MM.1S (cell line): ENCODE measurements at regions not wholly inside any gene's neighbourhood (a gene's known extent, or its start where the extent isn't known, plus 50 kb on each side); places are given as distances from the start of the nearest gene placed in this dataset.

Source experiments
- DNase-seq: peaks from one replicate; pipeline ENCODE4 v3.0.0-alpha.2; 2015
- H2AFZ ChIP-seq: fragments of 300-600 bp; sonication (generic); 2 replicates; pipeline ENCODE4 v1.6.0; 2016; ENCODE audit warnings: antibody characterized with exemption, low read length
- H3F3A ChIP-seq: fragments of 300-600 bp; sonication (generic); 2 replicates; pipeline ENCODE4 v1.6.1; 2016; ENCODE audit warnings: mild to moderate bottlenecking, antibody characterized with exemption, low read length, moderate library complexity, mixed read lengths; ENCODE audit not compliant: insufficient read depth
- H3K27ac ChIP-seq: fragments of 300-600 bp; sonication (generic); 2 replicates; pipeline ENCODE4 v1.5.1; 2016; ENCODE audit warnings: mild to moderate bottlenecking, low read length
- H3K27me3 ChIP-seq: fragments of 300-600 bp; sonication (generic); replicated peaks from 2 replicates; pipeline ENCODE4 v1.6.0; 2016; ENCODE audit warnings: low read length; ENCODE audit not compliant: insufficient read depth
- H3K36me3 ChIP-seq: fragments of 300-600 bp; sonication (generic); replicated peaks from 2 replicates; pipeline ENCODE4 v1.6.1; 2016; ENCODE audit warnings: mild to moderate bottlenecking, low read length, mixed read lengths; ENCODE audit not compliant: insufficient read depth
- H3K4me1 ChIP-seq: fragments of 300-600 bp; sonication (generic); 2 replicates; pipeline ENCODE4 v1.6.1; 2016; ENCODE audit warnings: low read length, mixed read lengths
- H3K4me2 ChIP-seq: fragments of 300-600 bp; sonication (generic); 2 replicates; pipeline ENCODE4 v1.6.0; 2016; ENCODE audit warnings: low read depth, low read length
- H3K4me3 ChIP-seq: fragments of 300-600 bp; sonication (generic); 2 replicates; pipeline ENCODE4 v1.5.1; 2016; ENCODE audit warnings: low read length, mixed read lengths
- H3K79me2 ChIP-seq: fragments of 300-600 bp; sonication (generic); 2 replicates; pipeline ENCODE4 v1.6.1; 2016; ENCODE audit warnings: mixed run types, low read length, mixed read lengths
- H3K9ac ChIP-seq: fragments of 300-600 bp; sonication (generic); 2 replicates; pipeline ENCODE4 v1.6.1; 2016; ENCODE audit warnings: low read length, mixed read lengths
- H3K9me2 ChIP-seq: fragments of 300-600 bp; sonication (generic); replicated peaks from 2 replicates; pipeline ENCODE4 v1.6.1; 2016; ENCODE audit warnings: mild to moderate bottlenecking, low read length, mixed read lengths; ENCODE audit not compliant: insufficient read depth
- H3K9me3 ChIP-seq: fragments of 300-600 bp; sonication (generic); replicated peaks from 2 replicates; pipeline ENCODE4 v1.6.1; 2016; ENCODE audit warnings: mild to moderate bottlenecking, low read length, mixed read lengths; ENCODE audit not compliant: insufficient read depth
- H4K20me1 ChIP-seq: fragments of 300-600 bp; sonication (generic); 2 replicates; pipeline ENCODE4 v1.6.1; 2016; ENCODE audit warnings: mild to moderate bottlenecking, low read length, moderate library complexity, mixed read lengths; ENCODE audit not compliant: insufficient read depth
- EZH2 ChIP-seq: fragments of 300-600 bp; sonication (generic); optimal IDR thresholded peaks from 2 replicates; pipeline ENCODE3; 2017; ENCODE audit warnings: low read depth, mild to moderate bottlenecking, antibody characterized with exemption, low read length, mixed read lengths
- EZH2phosphoT487 ChIP-seq: fragments of 300-600 bp; sonication (generic); IDR thresholded peaks from 2 replicates; pipeline ENCODE4 v1.6.1; 2018; ENCODE audit warnings: antibody characterized with exemption, low read length
- TF ChIP-seq, protein P1 (sequence below): fragments of 300-600 bp; sonication (generic); IDR thresholded peaks from 2 replicates; pipeline ENCODE4 v1.5.1; 2016; ENCODE audit warnings: antibody characterized with exemption, low read length, mixed read lengths

DNA sequence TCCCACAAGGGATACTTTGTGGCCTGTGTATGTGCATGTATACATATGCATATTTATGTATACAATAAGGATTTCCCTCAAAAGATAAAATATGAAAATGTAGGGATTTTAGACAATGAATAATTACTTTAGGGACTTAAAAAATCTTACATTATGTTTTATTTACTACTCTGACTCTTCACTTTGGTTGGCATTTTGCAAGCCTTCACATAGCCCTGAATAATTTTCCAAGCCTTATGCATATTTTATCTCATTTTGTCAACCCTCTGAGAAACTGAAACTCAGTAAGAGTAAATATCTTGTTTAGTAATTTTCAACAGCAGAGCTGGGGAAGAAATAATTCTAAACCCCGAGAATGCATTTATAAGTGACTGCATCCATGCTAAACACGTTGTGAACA lies 153.0 kb upstream of the SLC24A2 start:
- no peaks in the 10 kb centered on the region for H3K9me3 ChIP-seq
- H3K4me3 ChIP-seq = no peak overlapping the region
- TF ChIP-seq EZH2phosphoT487 = no peak
- H3K79me2 ChIP-seq = no peaks in the 10 kb centered on the region
- H3K27me3 ChIP-seq = no peaks in the 10 kb centered on the region
- H3F3A ChIP-seq = no peaks in the 10 kb centered on the region
- H2AFZ ChIP-seq = no peak overlapping the region
- H3K4me2 ChIP-seq = no peak overlapping the region
- no peak for DNase-seq
- no peak overlapping the region for H3K9ac ChIP-seq
- H3K27ac ChIP-seq = no peak overlapping the region
- H3K9me2 ChIP-seq = no peaks in the 10 kb centered on the region
- H3K36me3 ChIP-seq = no peaks in the 10 kb centered on the region
- H3K4me1 ChIP-seq = no peaks in the 10 kb centered on the region
- H4K20me1 ChIP-seq = no peaks in the 10 kb centered on the region

DNA sequence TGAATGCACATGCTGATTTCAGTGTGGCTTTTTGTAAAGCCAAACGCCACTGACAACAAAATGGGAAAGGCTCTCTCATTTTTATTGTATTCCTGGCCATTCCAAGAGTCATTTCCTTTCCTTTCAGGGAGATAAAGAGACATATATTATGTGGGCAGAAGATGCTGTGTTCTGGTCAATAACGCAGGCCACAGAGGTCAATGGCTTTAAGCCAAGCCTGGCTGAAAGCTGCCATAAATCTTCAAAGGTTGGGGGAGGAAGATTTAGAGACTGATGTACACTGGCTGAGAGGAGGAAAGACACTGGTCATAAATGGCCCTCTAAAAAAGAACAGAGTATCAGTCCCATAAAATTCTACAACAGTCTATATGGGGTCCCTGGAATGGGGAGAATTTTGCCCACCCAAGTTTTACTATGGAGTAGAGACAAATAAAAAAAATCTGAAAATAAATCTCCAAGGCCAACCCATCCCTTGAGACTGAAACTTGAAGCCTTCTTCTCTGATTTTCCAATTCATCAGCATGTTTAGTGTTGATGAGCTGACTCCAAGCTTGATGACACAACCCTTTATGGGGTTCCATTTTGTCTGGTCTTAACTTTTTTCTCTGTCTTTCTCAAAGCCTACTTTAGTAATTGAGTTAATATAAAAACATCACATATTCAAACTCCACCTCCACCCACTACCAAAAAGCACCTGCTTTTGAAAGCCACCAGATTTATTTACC lies 152.1 kb upstream of the SLC24A2 start:
- H3K27ac ChIP-seq = no peak overlapping the region
- H2AFZ ChIP-seq = no peak overlapping the region
- DNase-seq = no peak
- no peaks in the 10 kb centered on the region for H4K20me1 ChIP-seq
- H3K27me3 ChIP-seq = no peaks in the 10 kb centered on the region
- H3F3A ChIP-seq = no peaks in the 10 kb centered on the region
- H3K9ac ChIP-seq = no peak overlapping the region
- no peaks in the 10 kb centered on the region for H3K9me3 ChIP-seq
- H3K4me2 ChIP-seq = no peak overlapping the region
- no peaks in the 10 kb centered on the region for H3K36me3 ChIP-seq
- H3K79me2 ChIP-seq = no peaks in the 10 kb centered on the region
- H3K4me1 ChIP-seq = no peaks in the 10 kb centered on the region
- TF ChIP-seq, protein P1, sequence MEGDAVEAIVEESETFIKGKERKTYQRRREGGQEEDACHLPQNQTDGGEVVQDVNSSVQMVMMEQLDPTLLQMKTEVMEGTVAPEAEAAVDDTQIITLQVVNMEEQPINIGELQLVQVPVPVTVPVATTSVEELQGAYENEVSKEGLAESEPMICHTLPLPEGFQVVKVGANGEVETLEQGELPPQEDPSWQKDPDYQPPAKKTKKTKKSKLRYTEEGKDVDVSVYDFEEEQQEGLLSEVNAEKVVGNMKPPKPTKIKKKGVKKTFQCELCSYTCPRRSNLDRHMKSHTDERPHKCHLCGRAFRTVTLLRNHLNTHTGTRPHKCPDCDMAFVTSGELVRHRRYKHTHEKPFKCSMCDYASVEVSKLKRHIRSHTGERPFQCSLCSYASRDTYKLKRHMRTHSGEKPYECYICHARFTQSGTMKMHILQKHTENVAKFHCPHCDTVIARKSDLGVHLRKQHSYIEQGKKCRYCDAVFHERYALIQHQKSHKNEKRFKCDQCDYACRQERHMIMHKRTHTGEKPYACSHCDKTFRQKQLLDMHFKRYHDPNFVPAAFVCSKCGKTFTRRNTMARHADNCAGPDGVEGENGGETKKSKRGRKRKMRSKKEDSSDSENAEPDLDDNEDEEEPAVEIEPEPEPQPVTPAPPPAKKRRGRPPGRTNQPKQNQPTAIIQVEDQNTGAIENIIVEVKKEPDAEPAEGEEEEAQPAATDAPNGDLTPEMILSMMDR = no peak
- TF ChIP-seq EZH2phosphoT487 (no peak), EZH2 (no peak)
- H3K4me3 ChIP-seq = no peak overlapping the region
- H3K9me2 ChIP-seq = no peaks in the 10 kb centered on the region

DNA sequence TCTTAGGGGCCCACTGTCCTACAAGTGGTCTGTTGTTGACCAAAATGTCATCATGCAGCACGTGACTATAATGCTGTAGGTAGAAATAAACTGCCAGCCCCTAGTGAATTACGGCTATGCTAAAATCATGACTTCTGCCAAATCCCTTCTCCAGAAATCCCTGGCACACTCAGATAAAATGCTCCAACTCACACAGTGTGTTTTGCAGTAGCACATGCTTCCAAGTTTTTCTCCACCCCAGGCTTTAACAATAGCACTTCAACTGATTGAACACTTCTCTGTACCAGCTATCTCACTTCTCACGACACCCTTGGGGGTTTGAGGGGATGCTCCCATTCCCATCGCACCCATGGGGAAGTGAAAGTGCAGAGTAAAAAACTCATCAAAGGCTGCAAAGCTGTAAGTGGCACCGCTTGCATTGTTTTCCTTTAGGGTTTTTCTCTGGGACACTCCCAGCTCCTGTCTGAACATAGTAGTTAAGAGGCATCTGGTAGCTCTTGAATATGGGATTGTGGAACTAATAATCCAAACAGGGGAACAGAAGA lies 151.0 kb upstream of the SLC24A2 start:
- Histone ChIP-seq H3K27ac (no peak overlapping the region), H3K9me3 (no peaks in the 10 kb centered on the region), H3K9me2 (no peaks in the 10 kb centered on the region), H3K27me3 (no peaks in the 10 kb centered on the region), H3K4me3 (no peak overlapping the region), H3K9ac (no peak overlapping the region), H3F3A (no peaks in the 10 kb centered on the region), H3K4me2 (no peak overlapping the region), H3K4me1 (no peaks in the 10 kb centered on the region), H3K79me2 (no peaks in the 10 kb centered on the region), H2AFZ (no peak overlapping the region), H3K36me3 (no peaks in the 10 kb centered on the region), H4K20me1 (no peaks in the 10 kb centered on the region)
- no peak for DNase-seq
- TF ChIP-seq EZH2phosphoT487 = no peak
- TF ChIP-seq, protein P1 = no peak
- TF ChIP-seq EZH2 = no peak
